Stimulated activated CD4-positive, alpha-beta T cell treated with anti-CD3 and anti-CD28 coated beads, TNF-alpha, amount 100 ng/mL, for 1 hour (primary cell): ENCODE measurements at regions not wholly inside any gene's neighbourhood (a gene's known extent, or its start where the extent isn't known, plus 50 kb on each side); places are given as distances from the start of the nearest gene placed in this dataset.

Experiments used
- DNase-seq, 3 donors: peaks; one replicate each; pipeline ENCODE4 v3.0.0-alpha.2; 2020; ENCODE audit warnings: low read depth in 3 of 3, low spot score in 1 of 3

DNA sequence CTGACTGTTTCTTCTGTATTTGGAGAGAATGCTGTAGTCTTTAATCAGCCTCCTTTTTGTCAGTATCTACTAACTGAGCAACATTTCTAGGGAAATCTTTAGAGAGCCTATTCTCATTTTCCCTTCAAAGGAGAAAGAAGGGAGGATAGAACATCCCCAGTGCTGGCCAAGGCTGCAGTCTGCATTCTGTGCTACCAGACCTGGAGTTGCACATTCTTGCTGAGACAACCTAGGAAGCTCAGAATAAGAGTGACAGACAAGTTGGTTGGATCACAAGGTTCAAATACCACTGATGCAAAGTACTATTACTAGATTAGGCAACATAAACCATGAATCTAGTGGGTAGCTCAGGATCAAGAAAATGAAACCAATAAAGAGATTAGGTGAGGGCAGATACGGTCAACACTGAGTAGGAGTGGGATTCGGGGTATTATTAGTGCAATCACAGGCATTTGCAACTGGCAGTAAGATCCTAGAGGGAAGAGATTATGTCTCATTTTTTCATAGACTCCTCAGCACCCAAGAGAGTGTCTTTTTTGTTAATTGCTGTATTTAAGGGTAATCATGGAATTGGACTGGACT, 213.5 kb upstream of the FAM83B start:
- no peak for DNase-seq

DNA sequence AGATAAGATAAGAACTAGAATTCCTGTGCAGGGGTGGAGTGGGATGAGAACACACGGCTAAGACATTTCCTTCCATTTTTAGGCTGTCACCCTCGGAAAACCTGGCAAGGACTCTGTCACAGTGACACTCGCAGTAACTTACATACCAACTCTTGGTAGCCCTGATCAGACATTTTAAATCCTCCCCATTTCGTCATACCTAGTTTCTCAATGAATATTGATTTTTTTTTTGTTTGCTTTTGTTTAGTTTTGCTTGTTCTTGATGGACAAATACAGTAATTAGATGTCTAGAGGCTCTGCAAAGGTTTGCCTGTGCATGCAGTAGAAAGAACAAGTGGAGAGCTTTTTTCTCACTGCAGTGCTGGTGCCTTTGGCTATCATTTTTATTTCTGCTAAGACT, 213.0 kb upstream of the FAM83B start:
- no peak for DNase-seq

DNA sequence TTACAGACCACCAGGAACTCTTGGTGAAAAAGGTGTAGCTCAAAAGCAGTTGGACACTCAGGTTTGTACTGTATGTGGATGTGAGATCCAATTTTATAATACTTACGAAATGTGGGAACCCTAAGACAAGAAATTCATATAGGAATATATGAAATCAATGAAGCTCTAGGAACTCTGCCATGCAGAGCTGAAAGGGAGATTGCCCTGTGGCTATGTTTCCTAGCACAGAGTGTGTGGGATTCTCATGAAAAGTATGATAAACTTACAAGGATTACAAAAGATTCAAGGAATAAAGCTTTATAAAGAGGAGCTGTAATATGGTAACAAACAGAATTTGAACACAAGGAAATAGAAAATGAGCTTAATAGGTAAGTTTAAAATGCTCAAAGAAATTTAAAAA, 205.7 kb upstream of the FAM83B start:
- no peak for DNase-seq

DNA sequence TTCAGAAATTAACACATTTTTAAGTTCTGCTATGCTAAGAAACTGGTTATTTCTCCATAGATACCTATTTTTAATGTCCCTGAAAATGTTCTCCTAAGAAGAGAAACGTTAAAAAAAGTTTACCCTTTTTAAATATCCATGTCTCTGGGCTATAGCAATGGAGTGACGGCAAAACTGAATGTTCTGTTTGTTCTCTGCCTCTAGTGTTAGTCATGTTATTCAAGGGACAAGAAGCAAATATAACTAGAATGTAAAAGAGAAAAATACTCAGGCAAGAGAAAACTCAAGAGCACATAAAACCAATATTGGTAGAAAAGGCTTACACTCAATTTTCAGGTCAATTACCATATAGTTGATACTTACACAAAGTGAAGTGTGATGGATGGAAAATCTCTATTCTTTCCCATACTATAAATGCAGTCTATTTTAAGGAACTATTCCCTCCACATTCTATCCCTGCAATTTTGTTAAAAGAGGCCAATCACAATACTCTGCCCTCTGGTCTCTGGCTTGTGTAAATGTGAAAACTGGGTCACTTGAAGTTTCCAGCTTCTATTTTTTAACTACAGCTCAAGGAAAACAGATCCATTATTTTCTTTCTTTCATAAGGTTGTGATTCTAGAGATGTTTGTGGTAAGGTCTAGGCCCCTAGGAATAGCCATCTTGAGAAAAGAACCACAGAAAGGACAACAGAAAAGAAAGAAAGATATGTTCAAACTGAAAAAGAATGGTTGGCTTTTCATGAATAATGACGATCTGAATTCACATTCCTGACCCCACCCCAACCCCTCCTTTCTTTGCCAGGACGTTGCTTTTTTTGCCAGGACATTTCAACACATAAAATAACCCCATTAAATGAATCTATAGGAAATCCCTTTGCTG, 200.3 kb upstream of the FAM83B start:
- DNase-seq = no peak

DNA sequence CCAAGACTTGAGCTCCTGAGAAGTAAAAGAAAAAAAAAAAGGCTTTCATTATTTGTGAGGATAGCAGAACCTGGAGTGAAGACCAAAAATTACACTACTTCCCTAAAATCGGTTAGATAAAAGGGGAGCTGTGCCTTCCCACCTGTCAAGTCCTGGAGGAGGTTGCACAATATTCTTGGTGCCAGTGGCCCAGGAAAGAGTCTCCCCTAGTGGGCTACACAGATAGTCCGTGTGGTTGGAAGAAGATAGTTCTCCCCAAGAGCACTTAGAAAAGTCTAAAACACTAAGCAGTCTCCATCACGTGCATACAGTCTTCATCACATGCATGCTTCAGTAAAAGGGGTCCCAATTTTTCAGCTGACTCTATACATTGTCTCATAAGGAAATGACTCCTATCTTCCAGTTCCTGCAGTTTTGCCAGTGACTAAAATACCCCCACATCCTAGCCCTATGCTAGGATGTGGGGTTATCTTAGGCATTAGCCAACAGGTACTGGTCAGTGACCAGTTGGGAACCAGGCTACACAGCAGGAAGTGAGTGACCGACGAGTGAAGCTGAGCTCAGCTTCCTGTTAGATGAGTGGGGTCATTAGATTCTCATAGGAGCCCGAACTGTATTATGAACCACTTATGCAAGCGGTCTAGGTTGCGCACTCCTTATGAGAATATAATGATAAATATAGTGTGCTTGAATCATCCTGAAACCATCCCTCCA, 199.5 kb upstream of the FAM83B start:
- no peak for DNase-seq

DNA sequence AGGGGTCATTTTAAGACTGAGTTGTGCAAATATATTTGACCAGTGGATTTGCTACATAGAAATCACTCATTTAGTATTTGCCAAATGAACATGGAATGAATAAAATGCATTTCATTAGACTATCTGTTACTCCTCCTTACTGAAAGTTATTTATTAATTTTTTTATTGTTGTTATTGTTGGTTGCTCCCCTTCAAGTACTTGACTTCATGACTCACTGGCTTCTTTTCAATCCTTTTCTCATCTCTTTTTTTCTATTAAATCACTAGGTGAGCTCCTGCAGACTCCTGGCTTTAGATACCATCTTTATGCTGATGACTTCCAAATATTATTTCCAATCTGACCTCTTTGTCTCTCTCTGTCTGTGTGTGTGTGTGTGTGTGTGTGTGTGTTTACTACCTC, 192.2 kb upstream of the FAM83B start:
- no peak for DNase-seq

DNA sequence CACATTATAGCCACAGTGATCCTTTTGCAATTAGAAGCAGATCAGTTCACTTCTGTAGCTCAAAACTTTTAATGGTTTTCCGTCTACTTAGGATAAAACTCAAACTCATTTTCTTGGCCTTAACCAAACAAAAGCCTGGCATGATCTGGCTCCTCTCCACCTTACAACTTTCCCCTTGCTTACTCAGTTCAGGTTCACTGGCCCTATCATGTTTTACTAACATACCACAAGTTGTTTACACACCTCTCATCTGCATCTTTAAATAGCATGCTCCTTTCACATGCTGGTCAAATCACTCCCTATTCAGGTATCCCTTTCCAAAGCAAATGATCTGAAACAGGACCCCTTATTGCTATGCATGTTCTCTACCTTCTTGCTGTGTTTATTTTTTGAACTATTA, 191.4 kb upstream of the FAM83B start:
- no peak for DNase-seq

DNA sequence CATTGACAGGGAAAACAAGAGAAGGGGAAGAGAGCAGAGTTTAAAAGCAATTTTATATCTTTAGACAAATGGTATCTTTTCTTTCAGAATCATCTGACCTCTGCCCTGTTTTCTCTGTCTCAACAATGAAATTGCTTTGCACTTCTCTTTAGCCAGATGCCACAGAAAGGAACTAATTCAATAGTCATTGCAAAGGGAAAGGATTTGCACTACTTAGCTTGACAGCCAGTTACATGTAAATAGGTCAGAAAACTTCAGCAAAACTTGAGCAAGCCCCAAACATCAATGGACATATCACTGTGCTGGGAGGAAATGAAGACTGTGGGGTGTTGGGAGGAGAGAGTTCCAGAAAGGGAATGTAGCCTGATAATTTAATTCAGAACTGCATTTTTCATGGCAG, 181.3 kb upstream of the FAM83B start:
- no peak for DNase-seq

DNA sequence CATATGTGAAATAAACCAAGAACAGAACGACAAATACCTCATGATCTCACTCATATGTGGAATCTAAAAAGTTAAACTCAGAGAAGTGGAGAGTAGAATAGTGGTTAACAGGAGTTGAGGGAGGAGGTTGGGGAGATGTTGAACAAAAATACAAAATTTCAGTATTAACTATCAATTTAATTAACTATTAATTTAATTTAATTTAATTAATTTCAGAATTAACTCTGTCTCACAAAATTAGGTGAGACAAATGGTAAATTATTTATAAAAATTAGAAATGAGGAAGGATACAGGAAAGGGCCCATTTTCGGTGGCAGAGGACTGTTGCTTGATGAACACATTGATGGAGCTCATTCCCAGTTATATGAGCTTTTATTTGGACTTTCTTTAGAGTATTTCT, 166.0 kb upstream of the FAM83B start:
- no peak for DNase-seq

DNA sequence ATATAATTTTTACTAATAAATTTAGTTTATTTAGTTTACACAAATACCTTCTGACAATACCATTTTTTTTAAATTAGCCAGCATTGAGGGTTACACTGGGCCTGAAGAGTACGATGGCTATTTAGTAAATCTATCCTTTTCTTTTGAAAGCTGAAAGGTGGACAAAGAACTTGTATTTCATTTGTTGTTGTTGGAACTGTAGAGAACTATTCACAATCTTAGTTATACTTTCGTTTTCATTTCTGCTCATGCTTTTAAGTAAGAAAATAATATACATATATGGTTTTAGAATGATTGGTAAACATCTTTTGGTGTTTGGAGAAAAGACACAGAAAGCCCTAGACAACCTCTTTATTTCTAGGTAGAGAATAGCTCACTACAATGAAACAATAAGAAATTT, 165.3 kb upstream of the FAM83B start:
- DNase-seq = no peak

DNA sequence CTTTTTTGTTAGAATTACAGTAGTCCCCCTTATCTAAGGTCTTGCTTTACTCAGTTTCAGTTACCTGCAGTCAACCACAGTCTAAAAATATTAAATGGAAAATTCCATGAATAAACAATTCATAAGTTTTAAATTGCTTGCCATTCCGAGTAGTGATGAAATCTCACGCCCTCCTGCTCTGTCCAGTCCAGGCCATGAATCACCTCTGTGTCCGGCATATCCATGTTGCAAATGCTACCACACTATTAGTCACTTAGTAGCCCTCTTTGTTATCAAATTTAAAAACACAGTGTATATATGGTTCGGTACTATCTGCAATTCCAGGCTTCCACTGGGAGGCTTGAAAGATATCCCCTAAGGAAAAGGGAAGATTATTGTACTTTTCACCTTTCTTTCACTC, 164.6 kb upstream of the FAM83B start:
- DNase-seq = no peak

DNA sequence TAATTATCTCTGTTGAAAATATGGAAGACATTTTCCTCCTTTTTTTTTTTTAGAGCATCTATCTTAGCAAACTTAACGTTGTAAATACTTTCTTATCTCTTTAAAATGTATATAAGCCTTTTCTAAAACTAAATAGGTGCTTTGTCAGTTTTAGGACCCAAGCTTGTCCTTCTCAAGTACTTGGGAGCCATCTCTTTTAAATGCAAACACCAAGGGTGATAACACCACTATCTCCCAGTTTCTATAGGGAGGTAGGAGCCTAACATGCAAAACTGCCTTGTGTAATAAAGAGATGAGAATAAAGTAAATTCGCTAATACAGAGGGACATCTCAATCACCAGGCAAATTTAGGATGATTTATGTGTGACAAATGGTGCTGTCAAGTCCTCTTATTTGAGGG, 157.0 kb upstream of the FAM83B start:
- DNase-seq = no peak

DNA sequence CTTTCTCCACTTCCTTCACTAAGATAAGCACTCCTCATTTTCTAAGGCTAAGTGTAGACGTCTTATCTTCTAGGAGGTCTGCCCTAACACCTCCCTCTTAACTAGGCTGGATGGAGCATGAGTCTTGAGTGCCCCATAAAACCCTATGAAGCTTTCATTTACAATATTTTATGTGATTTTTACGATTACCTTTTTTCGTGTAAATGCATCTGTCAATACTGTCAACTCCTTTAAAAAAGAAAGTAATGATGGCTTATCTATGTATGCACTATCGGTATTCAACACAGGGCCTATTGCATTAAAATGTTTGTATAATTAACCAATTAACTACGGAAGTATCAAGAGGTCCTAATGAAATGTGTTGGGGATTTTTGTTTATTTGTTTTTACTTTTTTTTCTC, 156.0 kb upstream of the FAM83B start:
- no peak for DNase-seq

DNA sequence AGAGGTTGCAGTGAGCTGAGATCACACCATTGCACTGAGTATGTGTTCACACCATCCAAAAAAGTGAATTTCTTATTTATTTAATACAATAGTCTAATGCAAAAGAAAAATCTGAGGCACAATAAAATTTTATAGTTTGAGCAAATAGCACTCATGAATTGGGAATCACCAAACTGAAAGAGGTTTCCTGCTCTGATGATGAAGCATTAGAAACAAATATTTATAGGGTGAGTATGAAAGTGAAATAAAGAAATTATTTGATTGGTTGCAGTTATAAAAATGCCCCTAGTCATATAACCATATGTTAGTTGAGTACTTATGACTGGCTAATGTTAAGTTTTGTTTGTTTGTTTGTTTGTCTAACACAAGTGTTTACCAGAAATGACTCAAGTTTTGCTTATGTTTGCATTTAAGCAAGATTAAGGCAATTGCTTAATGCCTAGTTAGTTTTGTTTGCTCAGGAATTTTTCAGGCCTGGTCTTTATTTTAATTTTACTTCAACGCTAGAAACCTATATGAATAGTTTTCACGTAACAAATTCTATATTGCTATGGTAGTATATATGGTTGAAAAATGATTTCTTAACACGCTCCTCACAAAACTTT, 151.5 kb upstream of the FAM83B start:
- DNase-seq = no peak

DNA sequence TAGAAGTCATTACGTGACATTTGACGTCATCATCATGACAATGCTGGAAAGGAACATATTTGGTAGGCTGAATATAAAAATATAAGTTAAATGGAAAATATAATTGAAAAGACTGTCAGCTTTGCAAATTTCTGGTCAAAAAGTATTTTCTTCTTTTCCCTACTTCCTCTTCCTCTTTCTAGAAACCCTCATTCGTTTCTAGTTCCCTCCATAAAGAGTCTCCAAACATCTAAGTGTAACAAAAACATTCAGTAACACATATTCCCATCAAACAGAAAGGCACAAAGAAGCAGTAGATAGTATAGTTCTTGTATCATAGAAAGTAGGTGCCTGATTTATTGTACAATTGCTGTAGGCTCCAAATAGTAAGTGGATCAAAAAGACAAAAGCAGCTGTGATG, 150.8 kb upstream of the FAM83B start:
- no peak for DNase-seq

DNA sequence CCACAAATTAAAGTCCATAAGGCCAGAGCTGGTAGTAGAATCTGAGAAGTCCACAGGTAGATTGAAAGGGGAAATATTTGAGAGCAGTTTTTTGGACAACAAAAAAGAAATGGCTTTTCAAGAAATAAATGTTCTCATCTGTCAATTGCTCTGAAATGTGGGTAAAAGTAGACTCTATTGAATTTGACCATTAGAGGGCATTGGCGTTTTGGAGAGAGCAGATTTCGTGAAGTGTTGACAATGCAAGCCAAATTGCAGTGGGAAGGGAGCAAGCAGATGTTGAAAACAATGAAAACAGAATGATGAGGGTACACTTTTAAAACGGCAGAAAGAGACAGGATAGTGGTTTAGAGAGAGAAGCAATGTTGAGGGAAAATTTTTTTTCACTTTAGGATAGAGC, 149.1 kb upstream of the FAM83B start:
- DNase-seq = no peak

DNA sequence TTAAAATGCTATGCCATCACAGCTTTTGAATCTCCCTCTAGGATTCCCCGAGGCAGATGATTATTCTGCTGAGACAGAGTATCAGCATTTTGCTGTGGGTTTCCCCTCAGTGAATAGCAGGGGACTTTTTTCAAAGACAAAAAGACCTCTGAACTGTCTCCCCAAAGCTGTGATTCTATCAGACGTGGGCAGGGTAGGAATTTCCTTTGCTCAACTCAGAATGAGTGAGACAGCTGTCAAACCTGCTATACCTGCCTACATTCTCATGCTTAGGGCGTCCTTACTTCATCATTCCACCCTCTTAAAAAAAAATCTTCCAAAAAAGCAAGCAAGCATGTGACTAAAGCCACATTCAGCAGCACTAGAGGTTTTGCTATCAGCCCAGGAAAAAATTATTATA, 147.6 kb upstream of the FAM83B start:
- no peak for DNase-seq

DNA sequence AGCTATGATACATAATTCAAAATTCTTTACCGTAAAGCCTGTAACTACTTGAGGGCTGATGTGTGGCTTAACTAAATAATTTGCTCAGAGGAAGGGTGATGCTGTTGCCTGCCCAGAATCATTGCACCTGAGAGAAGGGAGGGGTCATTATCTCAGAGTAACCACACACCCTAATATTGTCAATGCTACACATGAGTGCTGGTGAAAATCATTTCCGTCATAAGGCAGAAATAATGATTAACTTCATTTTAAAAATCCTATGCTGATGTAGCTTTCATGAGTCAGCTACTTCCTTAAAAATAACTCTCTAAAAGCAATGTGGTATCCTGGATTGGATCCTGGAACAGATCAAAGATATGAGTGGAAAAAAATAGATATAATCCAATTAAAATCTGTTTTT, 146.4 kb upstream of the FAM83B start:
- DNase-seq = no peak

DNA sequence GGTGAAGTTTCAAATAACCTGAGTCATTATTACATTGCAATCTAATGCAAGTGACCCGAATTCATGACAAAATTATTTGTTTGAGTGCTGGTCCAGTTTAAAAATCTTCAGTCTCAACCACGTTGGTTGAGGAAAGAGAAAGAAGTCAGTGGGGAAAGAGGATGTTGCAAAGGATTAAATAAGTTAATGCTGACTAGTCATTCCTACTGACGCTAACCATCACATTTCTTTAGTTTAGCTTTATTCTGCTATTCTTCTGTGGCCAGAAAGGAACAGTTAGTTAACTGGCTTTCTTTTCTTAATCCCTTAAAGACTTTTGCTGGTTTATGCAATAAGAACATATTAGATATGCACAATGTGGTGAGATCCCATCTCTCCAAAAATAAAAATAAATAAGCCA, 143.8 kb upstream of the FAM83B start:
- no peak for DNase-seq

DNA sequence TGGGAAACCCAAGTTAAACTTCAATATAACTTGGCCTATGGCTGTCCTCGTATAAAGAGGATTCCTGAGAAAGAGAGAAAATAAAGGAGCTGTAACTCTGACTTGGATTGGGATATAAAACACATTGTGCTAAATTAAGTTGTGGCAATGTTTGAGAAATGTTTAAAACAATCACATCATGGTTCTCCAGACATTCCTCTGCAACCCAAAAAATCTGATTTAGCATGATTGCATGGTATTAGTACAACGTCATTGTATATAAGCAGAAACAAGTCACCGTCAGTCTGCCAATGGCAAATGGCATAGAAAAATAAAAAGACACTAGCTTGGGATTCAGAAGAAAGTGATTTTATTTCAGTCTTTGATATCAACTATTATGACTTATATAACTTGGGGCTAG, 140.2 kb upstream of the FAM83B start:
- no peak for DNase-seq

DNA sequence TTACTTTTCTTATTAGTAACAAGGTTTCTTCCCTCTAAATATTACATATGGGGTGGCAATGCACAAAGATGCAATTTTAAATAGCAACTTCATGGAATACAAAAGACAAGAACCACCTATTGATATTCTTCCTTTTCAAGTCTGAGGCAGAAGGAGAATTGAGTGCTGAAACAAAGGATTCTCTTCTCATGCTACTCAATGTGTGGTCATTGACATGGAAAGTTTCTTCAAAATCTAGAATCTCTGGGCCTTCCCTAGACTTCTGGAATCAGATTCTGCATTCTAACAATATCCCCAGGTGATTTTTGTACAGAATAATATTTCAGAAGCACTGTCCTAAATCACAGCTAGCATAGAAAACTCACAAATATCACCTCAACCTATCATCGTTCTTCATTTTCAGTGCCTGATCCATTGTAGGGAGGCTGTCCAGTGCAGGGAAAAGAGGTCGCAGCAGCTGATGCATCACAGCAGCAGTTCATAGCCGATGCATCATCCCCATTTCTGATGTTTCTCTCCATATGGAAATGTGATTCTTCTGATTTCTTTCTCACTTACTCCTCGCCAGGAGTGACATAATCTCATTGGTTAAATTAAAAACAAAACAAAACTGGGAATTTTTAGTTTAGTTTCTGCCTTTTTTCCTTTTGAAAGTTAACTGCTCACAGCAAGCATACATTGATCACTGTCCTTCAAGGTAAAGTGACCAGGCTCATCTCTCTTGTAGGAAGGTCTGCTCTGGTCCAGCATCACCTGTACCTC, 139.5 kb upstream of the FAM83B start:
- DNase-seq = no peak
